Stimulated activated CD4-positive, alpha-beta T cell treated with anti-CD3 and anti-CD28 coated beads, Interleukin-1b, Interleukin-23, amount 100 ng/mL, for 1 hour (primary cell): ENCODE measurements at regions not wholly inside any gene's neighbourhood (a gene's known extent, or its start where the extent isn't known, plus 50 kb on each side); places are given as distances from the start of the nearest gene placed in this dataset.
"Not testable (repeated sequence)": the region's sequence is repeated elsewhere in the genome, so short reads cannot be mapped to it uniquely, and the experiment has no call there.

Experiments
- DNase-seq, 2 donors: peaks; one replicate each; pipeline ENCODE4 v3.0.0-alpha.2; 2020; ENCODE audit warnings: low read depth in 2 of 2

- DNase-seq, result not testable (repeated sequence)
These were observed 75.0 kb downstream of the C9orf50 start for GRCh38 chr9:129545876-129546275.

- DNase-seq, result no peak
These were observed 76.1 kb downstream of the C9orf50 start for GRCh38 chr9:129544761-129545160.

- DNase-seq, result no peak
These were observed 78.2 kb downstream of the C9orf50 start for GRCh38 chr9:129542741-129543140.

GRCh38 chr9:129541270-129541669, 79.6 kb downstream of the C9orf50 start:
- DNase-seq, result no peak

- DNase-seq, result no peak
These were observed 81.5 kb downstream of the C9orf50 start for GRCh38 chr9:129539446-129539845.

GRCh38 chr9:129531860-129532402, 89.0 kb downstream of the C9orf50 start:
- not testable (repeated sequence) for DNase-seq

GRCh38 chr9:129527955-129528354, 92.9 kb downstream of the C9orf50 start:
- DNase-seq, result not testable (repeated sequence)

- no peak for DNase-seq
These were observed 95.2 kb downstream of the C9orf50 start for GRCh38 chr9:129525656-129526196.

GRCh38 chr9:129524582-129525270, 96.2 kb downstream of the C9orf50 start:
- no peak for DNase-seq

- no peak for DNase-seq
These were observed 96.8 kb downstream of the C9orf50 start for GRCh38 chr9:129523943-129524581.

GRCh38 chr9:129522351-129522750, 98.5 kb downstream of the C9orf50 start:
- no peak for DNase-seq

- no peak for DNase-seq
These were observed 100.8 kb downstream of the C9orf50 start for GRCh38 chr9:129520082-129520481.

- no peak for DNase-seq
These were observed 102.8 kb downstream of the C9orf50 start for GRCh38 chr9:129518074-129518473.

GRCh38 chr9:129517006-129517405, 103.9 kb downstream of the C9orf50 start:
- no peak for DNase-seq

- DNase-seq, result no peak
These were observed 106.0 kb downstream of the C9orf50 start for GRCh38 chr9:129514891-129515290.

GRCh38 chr9:129514497-129514867, 106.4 kb downstream of the C9orf50 start:
- no peak for DNase-seq

GRCh38 chr9:129513856-129514496, 106.9 kb downstream of the C9orf50 start:
- DNase-seq, result no peak

- no peak for DNase-seq
These were observed 107.6 kb downstream of the C9orf50 start for GRCh38 chr9:129513282-129513681.

- DNase-seq, result no peak
These were observed 109.5 kb downstream of the C9orf50 start for GRCh38 chr9:129511285-129511900.

GRCh38 chr9:129509533-129509928, 111.4 kb downstream of the C9orf50 start:
- no peak for DNase-seq

- no peak for DNase-seq
These were observed 113.1 kb downstream of the C9orf50 start for GRCh38 chr9:129507805-129508204.

- no peak for DNase-seq
These were observed 114.0 kb downstream of the C9orf50 start for GRCh38 chr9:129506892-129507291.
